Esophagus squamous epithelium (tissue), 4 donors: ENCODE measurements at regions not wholly inside any gene's neighbourhood (a gene's known extent, or its start where the extent isn't known, plus 50 kb on each side); places are given as distances from the start of the nearest gene placed in this dataset.

Experiments used
- POLR2A ChIP-seq, 4 donors: fragments of 450-650 bp; IDR thresholded peaks; one replicate each; pipeline ENCODE4 v1.6.1; 2017; ENCODE audit warnings: antibody characterized with exemption in 4 of 4, mild to moderate bottlenecking in 4 of 4, moderate library complexity in 3 of 4
- TF ChIP-seq, protein P1 (sequence below), 6 experiments: fragments of 450-650 bp in 4 of 6; fragments of 200-600 bp in 2 of 6; sonication (generic) in 2 of 6; IDR thresholded peaks; one replicate each; pipeline ENCODE4 v1.5.1; 2016 to 2019; ENCODE audit warnings: antibody characterized with exemption in 6 of 6, mild to moderate bottlenecking in 4 of 6, moderate library complexity in 4 of 6

DNA sequence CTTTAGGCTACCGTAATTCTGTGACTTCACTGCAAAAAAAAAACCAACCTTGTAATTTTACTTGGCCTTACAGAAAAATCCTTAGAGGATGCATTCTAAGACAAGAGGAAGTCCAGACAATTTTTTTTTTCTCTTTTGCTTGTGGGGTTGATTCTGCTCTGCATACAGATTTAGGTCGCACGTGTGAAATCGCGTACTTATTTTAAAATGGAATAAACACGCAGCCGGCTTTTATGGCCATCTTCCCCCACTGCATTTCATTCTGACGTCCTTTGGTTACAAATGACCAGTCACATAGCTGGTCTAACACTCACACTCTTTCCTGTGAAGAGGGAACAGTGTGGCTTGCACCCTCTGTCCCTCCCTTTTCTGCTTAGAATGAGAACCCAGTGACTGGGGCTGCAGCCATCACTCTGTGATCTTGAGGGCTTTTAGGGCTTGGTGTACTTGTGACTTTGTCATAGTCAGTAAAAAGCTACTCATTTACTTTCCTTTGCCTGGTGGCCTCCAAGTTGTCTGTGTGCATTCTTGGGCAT is 63.6 kb upstream of the CARD11 start:
- TF ChIP-seq, protein P1, sequence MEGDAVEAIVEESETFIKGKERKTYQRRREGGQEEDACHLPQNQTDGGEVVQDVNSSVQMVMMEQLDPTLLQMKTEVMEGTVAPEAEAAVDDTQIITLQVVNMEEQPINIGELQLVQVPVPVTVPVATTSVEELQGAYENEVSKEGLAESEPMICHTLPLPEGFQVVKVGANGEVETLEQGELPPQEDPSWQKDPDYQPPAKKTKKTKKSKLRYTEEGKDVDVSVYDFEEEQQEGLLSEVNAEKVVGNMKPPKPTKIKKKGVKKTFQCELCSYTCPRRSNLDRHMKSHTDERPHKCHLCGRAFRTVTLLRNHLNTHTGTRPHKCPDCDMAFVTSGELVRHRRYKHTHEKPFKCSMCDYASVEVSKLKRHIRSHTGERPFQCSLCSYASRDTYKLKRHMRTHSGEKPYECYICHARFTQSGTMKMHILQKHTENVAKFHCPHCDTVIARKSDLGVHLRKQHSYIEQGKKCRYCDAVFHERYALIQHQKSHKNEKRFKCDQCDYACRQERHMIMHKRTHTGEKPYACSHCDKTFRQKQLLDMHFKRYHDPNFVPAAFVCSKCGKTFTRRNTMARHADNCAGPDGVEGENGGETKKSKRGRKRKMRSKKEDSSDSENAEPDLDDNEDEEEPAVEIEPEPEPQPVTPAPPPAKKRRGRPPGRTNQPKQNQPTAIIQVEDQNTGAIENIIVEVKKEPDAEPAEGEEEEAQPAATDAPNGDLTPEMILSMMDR (IDR thresholded peaks at IDR 0.05) = no peak
- TF ChIP-seq POLR2A (IDR thresholded peaks at IDR 0.05) = no peak
